NCI-H2171 treated with DMSO at 0.1 percent for 48 hours (cell line): ENCODE measurements at regions not wholly inside any gene's neighbourhood (a gene's known extent, or its start where the extent isn't known, plus 50 kb on each side); places are given as distances from the start of the nearest gene placed in this dataset.
A peak's percentile ranks its signal among the peaks of the same experiment; 100 is the strongest.
"Not testable (repeated sequence)": the region's sequence is repeated elsewhere in the genome, so short reads cannot be mapped to it uniquely, and the experiment has no call there.

Experiments used
- DNase-seq: peaks from one replicate; lab custom pipeline; 2025; lab: John Stamatoyannopoulos, UW

GRCh38 chr18:39453882-39454281 is 1888.3 kb upstream of the CELF4 start:
- DNase-seq: no peak

DNA sequence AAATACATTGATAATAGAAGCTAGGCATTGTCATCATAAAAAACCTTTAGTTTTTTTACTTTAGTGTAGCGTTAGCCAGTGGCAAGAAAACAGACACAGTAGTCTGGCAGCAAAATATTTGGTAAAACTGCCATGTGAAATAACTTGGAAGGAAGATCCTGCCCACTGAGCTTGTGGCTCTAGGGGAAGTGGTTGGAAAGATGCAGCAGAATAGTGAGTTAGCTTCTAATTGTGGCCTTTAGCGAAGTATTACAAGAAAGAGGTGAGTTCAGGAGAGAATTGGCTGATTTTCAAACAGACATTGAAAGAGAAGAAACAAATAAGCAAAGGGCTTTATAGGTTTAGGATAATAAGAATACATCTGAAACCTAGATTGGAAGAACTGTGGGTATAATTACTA is 1887.8 kb upstream of the CELF4 start:
- DNase-seq: no peak

- DNase-seq: peak; percentile 80
These were observed 1885.4 kb upstream of the CELF4 start for GRCh38 chr18:39450958-39451357.

- DNase-seq: no peak
These were observed 1884.0 kb upstream of the CELF4 start for GRCh38 chr18:39449566-39449965.

DNA sequence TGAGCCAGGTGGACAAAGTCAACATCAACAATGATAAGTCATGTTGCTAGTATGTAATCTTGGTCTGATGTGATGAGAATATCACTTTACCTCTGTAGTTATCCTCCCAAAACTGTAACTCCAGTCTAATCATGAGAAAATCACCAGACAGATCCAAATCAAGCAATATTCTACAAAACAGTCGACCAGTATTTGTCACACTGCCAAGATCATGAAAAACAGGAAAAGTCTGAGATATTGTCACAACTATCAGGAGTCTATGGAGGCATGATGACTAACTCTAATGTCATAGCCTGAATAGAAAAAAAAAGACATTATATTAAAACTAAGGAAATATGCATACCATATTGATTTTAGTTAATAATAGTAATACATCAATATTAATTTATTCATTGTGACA is 1883.3 kb upstream of the CELF4 start:
- no peak for DNase-seq

DNA sequence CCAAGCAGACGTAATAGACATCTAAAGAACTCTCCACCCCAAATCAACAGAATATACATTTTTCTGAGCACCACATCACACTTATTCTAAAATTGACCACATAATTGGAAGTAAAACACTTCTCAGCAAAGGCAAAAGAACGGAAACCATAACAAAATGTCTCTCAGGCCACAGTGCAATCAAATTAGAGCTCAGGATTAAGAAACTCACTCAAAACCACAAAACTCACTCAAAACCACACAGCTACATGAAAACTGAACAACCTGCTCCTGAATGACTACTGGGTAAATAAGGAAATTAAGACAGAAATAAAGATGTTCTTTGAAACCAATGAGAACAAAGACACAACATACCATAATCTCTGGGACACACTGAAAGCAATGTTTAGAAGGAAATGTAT is 1879.4 kb upstream of the CELF4 start:
- DNase-seq: not testable (repeated sequence)

DNA sequence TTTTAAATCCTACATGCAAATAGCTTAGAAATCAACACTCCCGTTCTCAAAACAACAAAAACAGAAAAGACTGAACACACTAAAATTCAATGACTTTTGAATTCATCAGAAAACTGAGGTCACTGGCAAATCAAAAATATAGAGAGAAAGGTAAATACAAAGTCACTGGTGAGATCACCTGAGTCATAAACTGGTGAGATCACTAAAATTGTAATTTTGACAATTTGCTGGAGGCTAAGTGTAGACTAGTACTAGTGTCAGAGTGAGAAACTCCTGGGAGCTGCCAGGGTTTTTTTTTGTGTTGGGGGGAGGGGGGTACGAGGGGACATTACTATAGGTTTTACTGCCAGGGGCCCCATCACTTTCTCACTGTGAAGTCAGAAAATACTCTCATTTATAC is 1876.0 kb upstream of the CELF4 start:
- DNase-seq: no peak

DNA sequence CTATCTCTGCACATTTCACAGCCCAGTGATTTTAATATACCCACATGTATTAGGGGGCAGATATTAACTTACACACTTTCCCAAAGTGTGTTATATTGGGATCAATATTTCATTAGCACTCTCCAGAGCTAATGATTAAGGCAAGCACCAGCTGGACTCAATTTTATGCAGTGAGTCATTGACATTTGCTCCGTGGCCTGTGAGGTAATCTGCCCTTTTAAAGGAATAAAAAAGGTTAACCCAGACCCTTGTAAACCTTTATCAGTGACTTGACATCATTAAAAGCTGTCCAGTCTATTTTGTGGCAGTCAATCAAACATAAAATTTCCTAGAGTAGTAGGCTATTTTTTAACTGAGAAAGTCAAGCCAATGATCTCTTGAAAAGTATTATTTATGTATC is 1870.4 kb upstream of the CELF4 start:
- DNase-seq: no peak

- no peak for DNase-seq
These were observed 1869.6 kb upstream of the CELF4 start for GRCh38 chr18:39435209-39435608.

DNA sequence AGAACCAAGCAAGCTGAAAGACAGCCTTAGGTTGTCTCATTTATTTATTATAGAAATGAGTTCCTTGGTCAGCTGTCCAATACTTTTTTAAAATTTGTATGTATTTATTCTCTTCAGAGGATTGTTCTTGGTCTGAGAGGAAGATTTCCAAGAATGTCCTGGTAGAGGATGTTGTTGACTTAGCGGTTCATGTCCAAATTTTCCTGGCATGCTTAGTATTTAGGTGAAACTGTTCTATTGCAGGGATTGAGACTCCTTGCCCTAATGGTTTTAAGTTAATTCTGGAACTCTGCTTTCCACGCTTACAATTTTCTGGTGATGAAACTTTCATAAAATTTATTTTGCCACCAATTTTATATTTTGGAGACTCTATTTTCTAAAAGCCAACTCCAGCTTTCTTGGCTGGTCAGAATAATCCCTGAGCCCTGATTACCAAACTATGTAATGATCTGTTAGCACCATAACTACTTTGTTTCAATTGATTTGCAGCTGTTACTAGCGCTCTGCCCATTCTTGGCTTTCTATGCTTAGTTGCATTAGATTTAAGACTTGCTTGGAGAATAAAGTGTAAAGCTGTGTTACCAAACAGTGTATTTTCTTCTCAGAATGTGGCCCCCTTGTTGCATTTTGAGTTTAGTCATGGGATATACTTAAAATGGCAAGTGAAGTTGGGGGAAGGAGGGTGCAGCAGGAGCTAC is 1868.8 kb upstream of the CELF4 start:
- no peak for DNase-seq

- DNase-seq: peak; percentile 96
These were observed 1859.7 kb upstream of the CELF4 start for GRCh38 chr18:39425172-39425850.

DNA sequence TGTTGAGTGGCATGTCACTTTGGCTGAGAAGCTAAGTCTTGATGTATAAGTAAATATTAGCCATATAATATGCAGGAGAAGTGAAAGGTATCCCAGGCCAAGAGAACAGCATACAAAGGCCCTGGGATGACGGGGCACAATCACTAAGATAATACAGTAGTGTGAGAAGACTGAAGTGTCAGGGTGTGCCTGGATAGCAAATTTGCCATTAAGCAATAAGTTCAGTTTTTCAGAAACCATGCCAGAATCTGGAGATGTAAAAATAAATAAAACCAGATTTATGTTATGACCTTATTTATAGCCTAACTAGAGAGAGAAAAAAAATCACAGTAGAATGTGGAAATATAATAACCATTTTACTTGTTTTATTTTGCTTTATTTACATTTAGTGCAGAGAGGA is 1858.7 kb upstream of the CELF4 start:
- DNase-seq: no peak

- DNase-seq: no peak
These were observed 1855.7 kb upstream of the CELF4 start for GRCh38 chr18:39421276-39421675.

GRCh38 chr18:39419315-39419714 is 1853.7 kb upstream of the CELF4 start:
- DNase-seq: no peak

GRCh38 chr18:39415471-39415870 is 1849.9 kb upstream of the CELF4 start:
- DNase-seq: no peak

- no peak for DNase-seq
These were observed 1848.6 kb upstream of the CELF4 start for GRCh38 chr18:39414009-39414700.

DNA sequence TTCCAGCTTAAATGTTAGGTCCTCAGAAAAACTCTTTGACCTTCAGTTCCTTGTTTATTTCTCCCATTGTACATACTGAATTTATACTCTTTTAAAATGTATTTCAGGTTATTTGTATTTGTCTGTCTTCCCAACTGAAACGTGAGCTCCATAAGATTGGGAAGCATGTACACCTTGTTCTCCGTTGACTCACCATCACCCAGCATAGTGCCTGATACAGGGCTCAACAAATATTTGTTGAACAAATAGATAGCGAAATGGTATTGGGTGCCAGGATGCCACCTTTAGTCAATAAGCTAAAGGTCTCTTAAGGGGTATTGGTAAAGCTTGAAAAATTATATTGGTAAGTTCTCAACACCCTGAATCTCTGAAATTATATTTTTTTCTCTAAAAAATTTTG is 1841.3 kb upstream of the CELF4 start:
- DNase-seq: no peak

- no peak for DNase-seq
These were observed 1837.5 kb upstream of the CELF4 start for GRCh38 chr18:39403121-39403520.

- DNase-seq: no peak
These were observed 1834.1 kb upstream of the CELF4 start for GRCh38 chr18:39399662-39400061.

DNA sequence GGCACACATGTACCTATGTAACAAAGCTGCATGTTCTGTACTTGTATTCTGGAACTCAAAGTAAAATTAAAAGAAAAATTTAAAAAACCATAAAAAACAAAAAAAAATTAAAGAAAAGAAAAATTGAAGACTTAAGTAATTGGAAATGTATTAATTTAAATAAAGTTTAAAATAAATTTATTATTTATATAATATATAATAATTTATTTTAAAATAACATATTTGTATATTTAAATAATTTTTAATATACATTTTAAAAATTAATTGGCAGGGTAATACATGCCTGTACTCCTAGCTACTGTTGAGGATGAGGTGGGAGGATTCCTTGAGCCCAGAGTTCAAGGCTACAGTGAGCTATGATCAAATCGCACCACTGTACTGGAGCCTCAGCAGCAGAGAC is 1830.6 kb upstream of the CELF4 start:
- DNase-seq: no peak

DNA sequence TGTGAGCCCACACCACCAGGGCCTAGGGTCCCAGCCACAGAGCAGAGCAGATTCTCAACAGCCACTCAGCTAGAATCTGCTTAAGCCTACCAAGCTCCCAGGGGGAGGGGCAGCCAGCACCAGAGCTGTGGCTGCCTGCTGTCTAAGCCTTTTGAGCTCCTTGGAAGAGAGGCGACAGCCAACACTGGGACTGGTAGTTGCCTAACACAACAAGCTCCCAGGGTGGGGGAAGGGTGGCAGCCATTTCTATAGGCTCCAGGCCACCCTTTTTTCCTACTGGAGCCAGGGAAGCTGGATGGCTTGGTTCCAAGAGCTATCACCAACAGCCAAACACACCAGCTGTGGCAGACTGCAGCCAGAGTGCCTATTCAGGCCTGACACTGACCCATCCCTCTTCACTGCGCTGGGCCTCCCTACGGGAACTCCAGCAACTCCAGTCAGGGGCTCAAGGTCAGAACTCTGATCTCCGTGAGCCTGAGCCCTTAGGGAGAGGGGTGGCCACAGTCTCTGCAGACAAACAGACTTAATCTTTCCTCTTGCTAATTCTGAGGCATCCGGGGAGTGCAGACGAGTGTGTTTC is 1824.3 kb upstream of the CELF4 start:
- DNase-seq: peak; percentile 42

- DNase-seq: no peak
These were observed 1815.3 kb upstream of the CELF4 start for GRCh38 chr18:39380866-39381265.

DNA sequence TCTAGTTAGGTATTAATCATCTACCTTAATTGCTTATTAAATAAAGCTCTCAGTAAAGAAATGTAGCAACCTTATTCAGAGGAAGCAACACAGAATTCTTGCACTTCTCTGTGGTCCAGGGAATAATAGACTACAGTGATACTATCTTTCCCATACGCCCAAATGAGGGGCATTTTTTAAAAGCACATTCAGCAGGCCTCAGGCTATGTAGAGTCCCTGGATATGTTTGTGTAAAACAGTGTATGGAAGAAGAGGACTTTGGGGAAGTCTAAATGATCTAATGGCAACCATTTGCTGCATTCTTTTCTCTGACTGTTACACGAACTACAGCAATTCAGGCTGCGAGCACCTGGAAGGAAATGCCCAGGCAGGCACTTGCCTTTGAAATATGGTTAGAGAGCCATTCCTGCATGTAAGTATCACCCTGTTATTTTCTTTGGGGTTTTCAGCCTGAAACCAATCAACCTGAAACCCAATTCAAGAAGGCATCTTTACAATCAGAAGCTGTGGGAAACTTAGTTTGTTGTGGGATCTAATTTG is 1814.7 kb upstream of the CELF4 start:
- no peak for DNase-seq
